Upper lobe of left lung (tissue), 6 donors: ENCODE measurements at regions not wholly inside any gene's neighbourhood (a gene's known extent, or its start where the extent isn't known, plus 50 kb on each side); places are given as distances from the start of the nearest gene placed in this dataset.

ENCODE experiments used
- ATAC-seq, 2 donors: fragments of 200-7000 bp; cut with Tn5 transposase; one replicate each; pipeline ENCODE4 v1.9.1; 2022; ENCODE audit warnings: mild to moderate bottlenecking in 2 of 2, moderate library complexity in 2 of 2; ENCODE audit not compliant: low FRiP score in 2 of 2
- DNase-seq, 2 donors: peaks; one replicate each; pipeline ENCODE4 v3.0.0-alpha.2; 2019 to 2020
- H3K27ac ChIP-seq, 4 donors: fragments of 200-600 bp; sonication (generic); one replicate each; pipeline ENCODE4 v1.5.1; 2016 to 2019
- H3K27me3 ChIP-seq, 4 donors: fragments of 200-600 bp; sonication (generic); one replicate each; pipeline ENCODE4 v1.5.1; 2017 to 2019
- H3K36me3 ChIP-seq, 4 donors: fragments of 200-600 bp; sonication (generic); one replicate each; pipeline ENCODE4 v1.5.1; 2016 to 2019
- H3K4me1 ChIP-seq, 4 donors: fragments of 200-600 bp; sonication (generic); one replicate each; pipeline ENCODE4 v1.5.1; 2018 to 2019
- H3K4me3 ChIP-seq, 4 donors: fragments of 200-600 bp; sonication (generic); one replicate each; pipeline ENCODE4 v1.5.1; 2017 to 2019; ENCODE audit warnings: mild to moderate bottlenecking in 2 of 4, moderate library complexity in 1 of 4
- H3K9me3 ChIP-seq, 4 donors: fragments of 200-600 bp; sonication (generic); one replicate each; pipeline ENCODE4 v1.5.1; 2018 to 2019
- CTCF ChIP-seq, 6 experiments: fragments of 450-650 bp in 4 of 6; fragments of 200-600 bp in 2 of 6; sonication (generic) in 2 of 6; IDR thresholded peaks; one replicate each; pipeline ENCODE4 v1.5.1; 2016 to 2019; ENCODE audit warnings: antibody characterized with exemption in 6 of 6
- EP300 ChIP-seq, 4 donors: sonication (generic); formaldehyde crosslinking; IDR thresholded peaks; one replicate each; pipeline ENCODE4 v1.5.1; 2017; ENCODE audit warnings: antibody characterized with exemption in 4 of 4, control low read depth in 2 of 4
- POLR2A ChIP-seq, 4 donors: fragments of 450-650 bp; IDR thresholded peaks; one replicate each; pipeline ENCODE4 v1.5.1; 2016 to 2017; ENCODE audit warnings: antibody characterized with exemption in 4 of 4, mild to moderate bottlenecking in 2 of 4
- POLR2AphosphoS5 ChIP-seq, 2 donors: sonication (generic); formaldehyde crosslinking; IDR thresholded peaks; one replicate each; pipeline ENCODE4 v1.5.1; 2017; ENCODE audit warnings: antibody characterized with exemption in 2 of 2
- WGBS, 2 donors: methylation state at CpG; one replicate each; pipeline ENCODE4 v1.1.5; 2017 to 2018; 5-methylcytosine and 5-hydroxymethylcytosine counted together
- donor health status: DM: no; HTN: no; CAD: no; lungs with moderate emphysema.
- donor health status: DM: no; HTN: yes; CAD: no; lungs with severe emphysema.

DNA sequence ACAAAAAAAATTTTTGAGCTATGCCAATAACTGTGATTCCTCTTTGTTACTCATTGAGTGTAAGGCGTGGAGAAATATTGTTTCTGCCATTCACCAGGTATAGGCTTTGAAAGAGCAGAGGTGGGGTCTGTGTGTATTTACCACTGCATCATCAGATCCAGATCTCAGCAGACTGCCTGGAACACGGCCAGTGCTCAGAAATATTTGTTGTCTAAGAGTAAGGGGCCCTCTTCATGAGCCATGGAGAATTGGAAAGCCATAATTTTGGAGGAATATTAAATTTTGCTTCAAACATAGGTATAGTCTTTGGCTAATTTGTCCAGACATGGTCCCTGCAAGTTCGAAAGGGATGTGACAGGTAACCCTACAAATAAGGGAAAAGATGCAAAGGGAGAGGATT, 231.3 kb upstream of the IRF2BP2 start:
- peak overlapping the region in 2 of 4 donors; percentile 16 to 55 for H3K27ac ChIP-seq
- H3K4me1 ChIP-seq = peaks cover 27 to 36% (median 30%) of the 10 kb centered on the region in 4 donors

GRCh38 chr1:234840843-234841242, 230.9 kb upstream of the IRF2BP2 start:
- TF ChIP-seq EP300 (IDR thresholded peaks at IDR 0.05) = no peak
- TF ChIP-seq CTCF (IDR thresholded peaks at IDR 0.05) = no peak
- TF ChIP-seq POLR2A (IDR thresholded peaks at IDR 0.05) = no peak
- WGBS, 2 donors = 75 to 90% methylated on average over 2 of the region's 2 CpGs
- no peak overlapping the region for H3K27ac ChIP-seq

More for the DNA sequence above, 231.3 kb upstream of the IRF2BP2 start:
- H3K4me3 ChIP-seq = no peak overlapping the region
- no peaks in the 10 kb centered on the region for H3K9me3 ChIP-seq
- WGBS, 2 donors = 92% methylated on average over 3 of the region's 3 CpGs
- H3K27me3 ChIP-seq = no peaks in the 10 kb centered on the region
- no peak for DNase-seq
- no peak for TF ChIP-seq CTCF (IDR thresholded peaks at IDR 0.05)
- no peak for TF ChIP-seq POLR2A (IDR thresholded peaks at IDR 0.05)
- TF ChIP-seq EP300 (IDR thresholded peaks at IDR 0.05) = no peak
- TF ChIP-seq POLR2AphosphoS5 (IDR thresholded peaks at IDR 0.05) = no peak
- no peak for ATAC-seq
- no peaks in the 10 kb centered on the region for H3K36me3 ChIP-seq

DNA sequence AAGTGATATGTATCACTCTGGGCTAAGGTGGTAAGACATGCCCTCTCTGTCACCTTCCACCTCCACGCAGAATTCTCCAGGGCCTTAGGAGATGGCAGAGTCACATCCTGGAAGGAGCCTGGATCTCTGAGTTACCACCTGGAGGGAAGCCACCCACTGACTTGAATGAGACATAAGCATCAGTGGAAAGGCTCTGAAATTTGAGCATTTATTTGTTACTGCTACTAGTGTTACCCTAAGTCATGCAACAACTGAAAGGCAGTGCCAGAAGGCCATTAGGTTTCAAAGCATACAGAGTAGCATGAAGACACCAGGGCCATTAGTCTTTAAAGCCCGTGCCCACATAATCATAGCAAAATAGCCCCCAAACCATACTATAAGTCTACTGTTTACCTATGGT, 230.3 kb upstream of the IRF2BP2 start:
- no peak overlapping the region for H3K27ac ChIP-seq
- no peak for DNase-seq
- ATAC-seq = no peak
- H3K9me3 ChIP-seq = no peaks in the 10 kb centered on the region
- no peaks in the 10 kb centered on the region for H3K27me3 ChIP-seq
- peaks cover 23 to 36% (median 27%) of the 10 kb centered on the region in 4 donors for H3K4me1 ChIP-seq
- H3K36me3 ChIP-seq = no peaks in the 10 kb centered on the region
- WGBS, 2 donors = 90 to 100% methylated on average over 2 of the region's 2 CpGs
- TF ChIP-seq EP300 (IDR thresholded peaks at IDR 0.05) (no peak), POLR2AphosphoS5 (IDR thresholded peaks at IDR 0.05) (no peak), CTCF (IDR thresholded peaks at IDR 0.05) (no peak), POLR2A (IDR thresholded peaks at IDR 0.05) (no peak)
- no peak overlapping the region for H3K4me3 ChIP-seq

More at GRCh38 chr1:234840843-234841242, 230.9 kb upstream of the IRF2BP2 start:
- ATAC-seq (no peak), DNase-seq (peak in 1 of 2 donors; percentile 46)
- no peaks in the 10 kb centered on the region for H3K27me3 ChIP-seq
- H3K4me1 ChIP-seq = peaks cover 27 to 36% (median 30%) of the 10 kb centered on the region in 4 donors
- no peaks in the 10 kb centered on the region for H3K36me3 ChIP-seq
- no peaks in the 10 kb centered on the region for H3K9me3 ChIP-seq
- no peak overlapping the region for H3K4me3 ChIP-seq

- ATAC-seq = no peak
- Histone ChIP-seq H3K4me1 (peaks cover 17 to 30% (median 22%) of the 10 kb centered on the region in 4 donors), H3K4me3 (no peak overlapping the region), H3K27me3 (no peaks in the 10 kb centered on the region), H3K36me3 (no peaks in the 10 kb centered on the region), H3K27ac (no peak overlapping the region), H3K9me3 (no peaks in the 10 kb centered on the region)
- TF ChIP-seq POLR2AphosphoS5 (IDR thresholded peaks at IDR 0.05) (no peak), EP300 (IDR thresholded peaks at IDR 0.05) (no peak), CTCF (IDR thresholded peaks at IDR 0.05) (no peak), POLR2A (IDR thresholded peaks at IDR 0.05) (no peak)
- WGBS, 2 donors = 89 to 100% methylated on average over 1 to 2 of the region's 2 CpGs
- no peak for DNase-seq
Observed at GRCh38 chr1:234839663-234840062, 229.7 kb upstream of the IRF2BP2 start.

- Histone ChIP-seq H3K4me1 (peaks cover 11 to 22% (median 15%) of the 10 kb centered on the region in 4 donors), H3K36me3 (no peaks in the 10 kb centered on the region), H3K4me3 (no peak overlapping the region), H3K9me3 (no peaks in the 10 kb centered on the region), H3K27me3 (no peaks in the 10 kb centered on the region), H3K27ac (no peak overlapping the region)
- no peak for DNase-seq
- 86% methylated on average over 1 of the region's 1 CpG for WGBS, 2 donors
- ATAC-seq = no peak
- TF ChIP-seq CTCF (IDR thresholded peaks at IDR 0.05) (no peak), EP300 (IDR thresholded peaks at IDR 0.05) (no peak)
Observed at GRCh38 chr1:234838820-234839219, 228.8 kb upstream of the IRF2BP2 start.
